Superior temporal gyrus (tissue), 1 donor: ENCODE measurements at regions not wholly inside any gene's neighbourhood (a gene's known extent, or its start where the extent isn't known, plus 50 kb on each side); places are given as distances from the start of the nearest gene placed in this dataset.

ENCODE experiments used
- DNase-seq: peaks from one replicate; pipeline ENCODE4 v3.0.0-alpha.2; 2016; ENCODE audit errors: extremely low spot score

- no peak for DNase-seq
Observed at GRCh38 chr9:107210775-107211174, 72.3 kb upstream of the RAD23B start.

- no peak for DNase-seq
Observed at GRCh38 chr9:107211284-107211923, 71.7 kb upstream of the RAD23B start.

- no peak for DNase-seq
Observed at GRCh38 chr9:107212613-107213012, 70.5 kb upstream of the RAD23B start.

GRCh38 chr9:107213080-107213479, 70.0 kb upstream of the RAD23B start:
- DNase-seq = no peak

- DNase-seq = no peak
Observed at GRCh38 chr9:107213561-107214028, 69.5 kb upstream of the RAD23B start.

GRCh38 chr9:107214381-107214780, 68.7 kb upstream of the RAD23B start:
- DNase-seq = no peak

- no peak for DNase-seq
Observed at GRCh38 chr9:107214915-107215314, 68.2 kb upstream of the RAD23B start.

- DNase-seq = no peak
Observed at GRCh38 chr9:107215381-107215780, 67.7 kb upstream of the RAD23B start.

GRCh38 chr9:107216329-107216728, 66.8 kb upstream of the RAD23B start:
- DNase-seq = no peak

GRCh38 chr9:107218829-107219485, 64.1 kb upstream of the RAD23B start:
- DNase-seq = no peak

GRCh38 chr9:107219486-107220077, 63.5 kb upstream of the RAD23B start:
- DNase-seq = no peak

- DNase-seq = no peak
Observed at GRCh38 chr9:107221321-107221720, 61.8 kb upstream of the RAD23B start.

GRCh38 chr9:107222020-107222522, 61.0 kb upstream of the RAD23B start:
- no peak for DNase-seq

GRCh38 chr9:107223381-107223780, 59.7 kb upstream of the RAD23B start:
- no peak for DNase-seq

- DNase-seq = no peak
Observed at GRCh38 chr9:107224252-107224651, 58.8 kb upstream of the RAD23B start.

- DNase-seq = no peak
Observed at GRCh38 chr9:107226421-107226820, 56.7 kb upstream of the RAD23B start.

- DNase-seq = no peak
Observed at GRCh38 chr9:107227774-107228173, 55.3 kb upstream of the RAD23B start.

- DNase-seq = no peak
Observed at GRCh38 chr9:107228496-107229039, 54.5 kb upstream of the RAD23B start.

- DNase-seq = no peak
Observed at GRCh38 chr9:107229241-107229741, 53.8 kb upstream of the RAD23B start.
